SK-N-MC (cell line): ENCODE measurements at regions not wholly inside any gene's neighbourhood (a gene's known extent, or its start where the extent isn't known, plus 50 kb on each side); places are given as distances from the start of the nearest gene placed in this dataset.

Experiments
- EZH2 ChIP-seq: fragments of 200-600 bp; sonication (generic); IDR thresholded peaks from one replicate; pipeline ENCODE4 v1.6.1; 2017; ENCODE audit warnings: antibody characterized with exemption
- FOXP2 ChIP-seq: optimal IDR thresholded peaks from 2 replicates; pipeline ENCODE3; 2011; ENCODE audit warnings: mild to moderate bottlenecking, moderate library complexity; ENCODE audit not compliant: insufficient read depth; ENCODE audit errors: extremely low read length, control extremely low read depth
- POLR2AphosphoS5 ChIP-seq: IDR thresholded peaks from 2 replicates; pipeline ENCODE4 v1.6.1; 2012; ENCODE audit warnings: mild to moderate bottlenecking, low read depth, low read length, borderline replicate concordance

DNA sequence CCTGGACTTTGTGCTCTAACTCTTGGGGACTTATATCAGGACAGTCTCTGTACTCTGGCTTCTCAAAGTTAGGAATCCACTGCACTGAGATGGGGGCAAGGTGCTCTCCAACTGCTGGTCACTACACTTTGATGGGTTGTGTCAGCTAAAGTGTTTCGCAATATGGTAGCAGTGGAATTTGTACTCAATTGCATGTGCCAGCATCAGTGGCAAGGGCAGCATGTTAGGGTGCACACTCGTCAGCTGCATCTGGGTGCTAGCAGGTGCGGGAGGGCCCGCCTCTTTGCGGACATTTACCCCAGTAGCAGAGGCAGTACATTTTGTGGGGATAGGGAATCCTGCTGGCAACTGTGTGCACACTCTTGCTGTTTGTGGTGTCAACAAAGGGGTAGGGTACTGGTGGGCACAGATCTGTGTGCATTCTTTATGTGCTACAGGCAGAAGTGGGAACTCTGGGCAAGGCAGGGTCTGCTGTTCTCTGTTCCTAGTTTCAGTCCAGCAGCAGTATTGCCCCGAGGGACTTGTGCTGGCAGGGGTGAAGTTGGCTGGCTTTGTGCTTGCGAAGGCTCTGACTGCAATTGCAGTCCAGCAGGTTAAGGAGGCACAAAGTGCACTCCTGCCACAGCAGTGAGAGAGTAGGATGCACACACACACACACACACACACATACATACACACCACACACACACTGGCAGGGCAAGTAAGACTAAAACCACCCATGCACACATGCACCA lies 924.8 kb upstream of the CDH9 start:
- TF ChIP-seq EZH2 (no peak), POLR2AphosphoS5 (no peak), FOXP2 (no peak)
